DOHH2 (cell line): ENCODE measurements at regions not wholly inside any gene's neighbourhood (a gene's known extent, or its start where the extent isn't known, plus 50 kb on each side); places are given as distances from the start of the nearest gene placed in this dataset.

Experiments used
- H3F3A ChIP-seq: fragments of 200-600 bp; sonication (generic), shearing (Covaris generic); 2 replicates; pipeline ENCODE4 v1.6.0; 2016; ENCODE audit warnings: antibody characterized with exemption, mild to moderate bottlenecking; ENCODE audit not compliant: control insufficient read depth, insufficient read depth
- H3K27ac ChIP-seq: fragments of 200-600 bp; sonication (generic); 2 replicates; pipeline ENCODE4 v1.5.1; 2014; ENCODE audit warnings: low read depth, mild to moderate bottlenecking, low read length, moderate library complexity
- H3K27me3 ChIP-seq: fragments of 200-600 bp; sonication (generic); 2 replicates; pipeline ENCODE4 v1.6.1; 2014; ENCODE audit warnings: mild to moderate bottlenecking, low read length, mixed read lengths; ENCODE audit not compliant: control insufficient read depth
- H3K36me3 ChIP-seq: fragments of 200-600 bp; sonication (generic); 2 replicates; pipeline ENCODE4 v1.6.1; 2014; ENCODE audit warnings: mild to moderate bottlenecking, low read length, moderate library complexity, mixed read lengths; ENCODE audit not compliant: control insufficient read depth
- H3K4me1 ChIP-seq: fragments of 200-600 bp; sonication (generic); 2 replicates; pipeline ENCODE4 v1.6.1; 2014; ENCODE audit warnings: mild to moderate bottlenecking, low read length, mixed read lengths; ENCODE audit not compliant: control insufficient read depth
- H3K4me2 ChIP-seq: fragments of 200-600 bp; sonication (generic); 2 replicates; pipeline ENCODE4 v1.6.0; 2014; ENCODE audit warnings: mild to moderate bottlenecking, low read length, moderate library complexity
- H3K4me3 ChIP-seq: fragments of 200-600 bp; sonication (generic); 2 replicates; pipeline ENCODE4 v1.5.1; 2014; ENCODE audit warnings: mild to moderate bottlenecking, low read length, mixed read lengths
- H3K79me2 ChIP-seq: fragments of 200-600 bp; sonication (generic); 2 replicates; pipeline ENCODE4 v1.6.1; 2014; ENCODE audit warnings: mild to moderate bottlenecking, low read length, mixed read lengths; ENCODE audit not compliant: control insufficient read depth
- H3K9me2 ChIP-seq: fragments of 200-600 bp; sonication (generic); replicated peaks from 2 replicates; pipeline ENCODE4 v1.6.1; 2014; ENCODE audit warnings: mild to moderate bottlenecking, low read length, mixed read lengths; ENCODE audit not compliant: control insufficient read depth
- H3K9me3 ChIP-seq: fragments of 200-600 bp; sonication (generic); 2 replicates; pipeline ENCODE4 v1.6.1; 2014; ENCODE audit warnings: antibody characterized with exemption, low read length, mixed read lengths; ENCODE audit not compliant: control insufficient read depth, insufficient read depth
- H4K20me1 ChIP-seq: fragments of 200-600 bp; sonication (generic); 2 replicates; pipeline ENCODE4 v1.6.0; 2014; ENCODE audit warnings: low read depth, mild to moderate bottlenecking, antibody characterized with exemption, low read length, moderate library complexity; ENCODE audit not compliant: control insufficient read depth, insufficient read depth
- EZH2phosphoT487 ChIP-seq: fragments of 200-600 bp; sonication (generic); IDR thresholded peaks from 2 replicates; pipeline ENCODE4 v1.6.1; 2017; ENCODE audit warnings: borderline replicate concordance, mild to moderate bottlenecking, antibody characterized with exemption, low read length, moderate library complexity, mixed read lengths
- TF ChIP-seq, protein P1 (sequence below): fragments of 200-600 bp; sonication (generic); IDR thresholded peaks from one replicate; pipeline ENCODE4 v1.5.1; 2014; ENCODE audit warnings: antibody characterized with exemption, mild to moderate bottlenecking, low read depth, low read length; ENCODE audit not compliant: poor library complexity, severe bottlenecking

DNA sequence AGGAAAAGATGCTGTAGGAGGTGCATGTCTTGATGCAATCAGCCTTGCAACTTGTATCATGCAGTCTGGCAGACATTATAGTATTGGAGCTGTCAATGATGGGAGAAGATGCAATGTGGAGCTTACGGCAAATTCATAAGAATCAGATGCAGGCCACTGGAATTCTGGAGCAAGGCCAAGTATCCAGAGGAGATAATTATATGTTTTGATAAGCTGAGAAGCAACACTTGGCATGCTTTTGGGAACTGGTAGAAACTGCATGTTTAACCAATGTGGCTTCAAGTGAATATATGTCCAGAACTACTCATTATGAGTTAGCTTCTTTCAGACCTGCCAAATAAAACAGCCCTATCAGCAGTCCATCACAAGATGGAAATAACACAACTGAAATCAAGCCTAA lies 249.1 kb upstream of the PPFIA2 start:
- Histone ChIP-seq H3K9me2 (no peaks in the 10 kb centered on the region), H3K9me3 (no peaks in the 10 kb centered on the region), H3K79me2 (no peaks in the 10 kb centered on the region), H3K4me3 (no peak overlapping the region), H4K20me1 (no peaks in the 10 kb centered on the region), H3K27me3 (no peaks in the 10 kb centered on the region), H3K27ac (no peak overlapping the region), H3K4me1 (no peaks in the 10 kb centered on the region), H3K4me2 (no peak overlapping the region), H3K36me3 (no peaks in the 10 kb centered on the region), H3F3A (no peaks in the 10 kb centered on the region)
- TF ChIP-seq EZH2phosphoT487, result no peak

DNA sequence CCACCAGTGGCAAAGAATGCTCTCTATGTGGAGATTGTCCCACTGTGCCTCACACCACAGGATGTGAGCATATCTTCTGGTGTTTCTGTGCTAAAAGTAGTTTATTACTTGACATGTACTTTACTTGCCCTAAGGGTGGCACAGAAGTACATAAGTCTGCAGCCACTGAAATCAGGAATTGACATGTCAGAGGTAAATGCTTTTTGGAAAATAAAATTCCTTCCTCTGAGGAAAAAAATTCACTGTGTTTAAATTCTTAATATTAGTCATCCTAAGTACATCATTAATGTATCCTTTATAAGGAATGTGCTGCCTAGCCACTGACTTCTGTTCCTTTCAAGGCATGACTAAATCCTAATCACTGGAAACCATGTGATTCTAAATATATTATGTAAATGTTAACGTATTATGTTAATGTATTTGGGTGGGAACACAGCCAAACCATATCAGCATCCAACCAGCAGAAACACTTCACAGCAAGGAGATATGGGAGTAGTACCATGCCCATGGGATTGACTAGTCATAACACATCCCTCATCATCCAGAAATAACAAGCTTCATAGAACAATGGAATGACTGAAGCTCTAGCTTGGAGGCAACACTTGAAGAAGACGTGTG lies 239.7 kb upstream of the PPFIA2 start:
- no peaks in the 10 kb centered on the region for H3K36me3 ChIP-seq
- no peak overlapping the region for H3K4me3 ChIP-seq
- no peaks in the 10 kb centered on the region for H3K27me3 ChIP-seq
- no peak for TF ChIP-seq EZH2phosphoT487
- H4K20me1 ChIP-seq, result no peaks in the 10 kb centered on the region
- no peak overlapping the region for H3K27ac ChIP-seq
- H3K9me3 ChIP-seq, result no peaks in the 10 kb centered on the region
- no peaks in the 10 kb centered on the region for H3K4me1 ChIP-seq
- no peaks in the 10 kb centered on the region for H3F3A ChIP-seq
- no peaks in the 10 kb centered on the region for H3K9me2 ChIP-seq
- H3K79me2 ChIP-seq, result no peaks in the 10 kb centered on the region
- no peak overlapping the region for H3K4me2 ChIP-seq

DNA sequence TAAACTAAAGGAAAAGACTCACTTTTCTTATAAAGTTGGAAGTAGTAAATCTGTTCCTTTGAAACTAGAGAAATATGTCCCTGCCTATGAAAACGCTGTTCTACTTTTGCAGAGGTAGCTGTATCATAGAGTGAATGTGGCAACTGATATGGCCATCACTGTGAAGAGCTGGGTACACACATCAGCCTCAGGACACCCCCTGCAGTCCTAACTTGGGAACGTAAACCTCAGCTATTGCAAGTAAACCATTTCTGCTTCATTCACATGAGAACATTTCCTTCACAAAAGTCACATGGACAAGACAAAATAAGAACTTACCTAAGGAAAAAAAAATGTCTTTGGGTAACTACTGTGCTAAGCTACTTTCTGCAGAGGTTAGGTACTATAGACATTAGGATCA lies 233.3 kb upstream of the PPFIA2 start:
- Histone ChIP-seq H3F3A (no peaks in the 10 kb centered on the region), H3K4me2 (no peak overlapping the region), H3K27me3 (no peaks in the 10 kb centered on the region), H3K9me2 (no peaks in the 10 kb centered on the region), H3K36me3 (no peaks in the 10 kb centered on the region), H4K20me1 (no peaks in the 10 kb centered on the region), H3K4me1 (no peaks in the 10 kb centered on the region), H3K27ac (no peak overlapping the region), H3K4me3 (no peak overlapping the region), H3K9me3 (no peaks in the 10 kb centered on the region), H3K79me2 (no peaks in the 10 kb centered on the region)
- TF ChIP-seq, protein P1, sequence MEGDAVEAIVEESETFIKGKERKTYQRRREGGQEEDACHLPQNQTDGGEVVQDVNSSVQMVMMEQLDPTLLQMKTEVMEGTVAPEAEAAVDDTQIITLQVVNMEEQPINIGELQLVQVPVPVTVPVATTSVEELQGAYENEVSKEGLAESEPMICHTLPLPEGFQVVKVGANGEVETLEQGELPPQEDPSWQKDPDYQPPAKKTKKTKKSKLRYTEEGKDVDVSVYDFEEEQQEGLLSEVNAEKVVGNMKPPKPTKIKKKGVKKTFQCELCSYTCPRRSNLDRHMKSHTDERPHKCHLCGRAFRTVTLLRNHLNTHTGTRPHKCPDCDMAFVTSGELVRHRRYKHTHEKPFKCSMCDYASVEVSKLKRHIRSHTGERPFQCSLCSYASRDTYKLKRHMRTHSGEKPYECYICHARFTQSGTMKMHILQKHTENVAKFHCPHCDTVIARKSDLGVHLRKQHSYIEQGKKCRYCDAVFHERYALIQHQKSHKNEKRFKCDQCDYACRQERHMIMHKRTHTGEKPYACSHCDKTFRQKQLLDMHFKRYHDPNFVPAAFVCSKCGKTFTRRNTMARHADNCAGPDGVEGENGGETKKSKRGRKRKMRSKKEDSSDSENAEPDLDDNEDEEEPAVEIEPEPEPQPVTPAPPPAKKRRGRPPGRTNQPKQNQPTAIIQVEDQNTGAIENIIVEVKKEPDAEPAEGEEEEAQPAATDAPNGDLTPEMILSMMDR, result no peak
- no peak for TF ChIP-seq EZH2phosphoT487

DNA sequence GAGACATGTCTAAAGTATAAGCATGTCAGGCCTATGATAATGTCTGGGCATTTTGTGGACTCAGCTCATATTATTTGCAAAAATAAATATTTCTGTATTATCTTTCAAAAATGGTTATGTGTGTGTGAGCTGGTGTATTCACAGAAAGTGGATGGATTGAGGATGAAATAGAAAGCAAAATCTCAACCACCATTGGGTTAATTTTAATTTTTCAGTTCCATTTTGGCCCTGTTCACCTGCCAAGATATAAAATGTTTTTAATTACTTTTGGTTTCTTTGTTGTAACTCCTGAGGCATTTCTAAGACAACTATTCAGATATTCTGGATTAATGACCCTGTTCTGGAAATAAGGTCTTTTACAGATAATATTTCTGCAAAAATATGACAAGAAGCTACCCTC lies 232.7 kb upstream of the PPFIA2 start:
- Histone ChIP-seq H3K9me2 (no peaks in the 10 kb centered on the region), H3K27me3 (no peaks in the 10 kb centered on the region), H3K79me2 (no peaks in the 10 kb centered on the region), H3K36me3 (no peaks in the 10 kb centered on the region), H3K4me2 (no peak overlapping the region), H4K20me1 (no peaks in the 10 kb centered on the region), H3K9me3 (no peaks in the 10 kb centered on the region), H3F3A (no peaks in the 10 kb centered on the region), H3K4me3 (no peak overlapping the region), H3K27ac (no peak overlapping the region), H3K4me1 (no peaks in the 10 kb centered on the region)
- TF ChIP-seq EZH2phosphoT487, result no peak
- TF ChIP-seq, protein P1, result no peak
